Fibroblast of pulmonary artery (primary cell): ENCODE measurements at regions not wholly inside any gene's neighbourhood (a gene's known extent, or its start where the extent isn't known, plus 50 kb on each side); places are given as distances from the start of the nearest gene placed in this dataset.
A peak's percentile ranks its signal among the peaks of the same experiment; 100 is the strongest.

Experiments used
- DNase-seq: peaks from one replicate; pipeline ENCODE4 v3.0.0-alpha.2; 2010; ENCODE audit warnings: low read depth
- H3K4me3 ChIP-seq: replicated peaks from 2 replicates; pipeline ENCODE4 v1.5.1; 2011; ENCODE audit warnings: low read depth, mild to moderate bottlenecking, control low read depth, low read length, moderate library complexity
- CTCF ChIP-seq: IDR thresholded peaks from 2 replicates; pipeline ENCODE4 v1.5.1; 2011; ENCODE audit warnings: mild to moderate bottlenecking, control low read depth, low read length, inconsistent platforms; ENCODE audit errors: missing control alignments

- TF ChIP-seq CTCF, result no peak
- DNase-seq, result no peak
- no peak overlapping the region for H3K4me3 ChIP-seq
Observed at GRCh38 chr7:98724591-98724990, 107.5 kb downstream of the NPTX2 start.

GRCh38 chr7:98727146-98727709, 110.1 kb downstream of the NPTX2 start:
- no peak overlapping the region for H3K4me3 ChIP-seq
- no peak for TF ChIP-seq CTCF
- no peak for DNase-seq

GRCh38 chr7:98728555-98728954, 111.5 kb downstream of the NPTX2 start:
- DNase-seq, result no peak
- no peak for TF ChIP-seq CTCF

GRCh38 chr7:98729121-98729520, 112.0 kb downstream of the NPTX2 start:
- H3K4me3 ChIP-seq, result no peak overlapping the region
- DNase-seq, result no peak
- TF ChIP-seq CTCF, result no peak

More at GRCh38 chr7:98728555-98728954, 111.5 kb downstream of the NPTX2 start:
- H3K4me3 ChIP-seq, result no peak overlapping the region

GRCh38 chr7:98730326-98730725, 113.2 kb downstream of the NPTX2 start:
- no peak overlapping the region for H3K4me3 ChIP-seq
- DNase-seq, result no peak
- TF ChIP-seq CTCF, result no peak

GRCh38 chr7:98731651-98732050, 114.6 kb downstream of the NPTX2 start:
- no peak for TF ChIP-seq CTCF
- H3K4me3 ChIP-seq, result no peak overlapping the region
- DNase-seq, result no peak

- peak; percentile 20 for DNase-seq
- TF ChIP-seq CTCF, result peak; percentile 36
- H3K4me3 ChIP-seq, result no peak overlapping the region
Observed at GRCh38 chr7:98733036-98733435, 116.0 kb downstream of the NPTX2 start.
